ENCODE measurements at regions not wholly inside any gene's neighbourhood (a gene's known extent, or its start where the extent isn't known, plus 50 kb on each side); places are given as distances from the start of the nearest gene placed in this dataset.

- Histone ChIP-seq H3K9me3 (no peaks in the 10 kb centered on the region), H3K27ac (no peak overlapping the region), H3K4me3 (no peak overlapping the region), H3K36me3 (no peaks in the 10 kb centered on the region), H3K4me1 (peaks cover 10% of the 10 kb centered on the region), H3K4me2 (no peak overlapping the region), H4K20me1 (no peaks in the 10 kb centered on the region), H3K27me3 (no peaks in the 10 kb centered on the region), H3K9ac (no peak overlapping the region)
- no peak for TF ChIP-seq Cebpa-rat (IDR thresholded peaks at IDR 0.05)
Observed at GRCh38 chr6:16850681-16851026, 89.4 kb upstream of the ATXN1 start.

- no peaks in the 10 kb centered on the region for H3K9me3 ChIP-seq
- no peak overlapping the region for H3K4me3 ChIP-seq
- peak overlapping the region; percentile 14; the same call in 1 of the 2 replicates for H3K4me2 ChIP-seq
- TF ChIP-seq Cebpa-rat (IDR thresholded peaks at IDR 0.05), result no peak
- H3K4me1 ChIP-seq, result peaks cover 10% of the 10 kb centered on the region
- no peaks in the 10 kb centered on the region for H3K27me3 ChIP-seq
- no peaks in the 10 kb centered on the region for H3K36me3 ChIP-seq
- H4K20me1 ChIP-seq, result no peaks in the 10 kb centered on the region
- no peak overlapping the region for H3K9ac ChIP-seq
- no peak overlapping the region for H3K27ac ChIP-seq
Observed at GRCh38 chr6:16849988-16850680, 88.9 kb upstream of the ATXN1 start.

GRCh38 chr6:16849280-16849987 is 88.2 kb upstream of the ATXN1 start:
- Histone ChIP-seq H4K20me1 (no peaks in the 10 kb centered on the region), H3K27me3 (no peaks in the 10 kb centered on the region), H3K4me2 (peak overlapping the region; percentile 14; the same call in 1 of the 2 replicates), H3K4me3 (no peak overlapping the region), H3K27ac (no peak overlapping the region), H3K4me1 (peaks cover 10% of the 10 kb centered on the region), H3K36me3 (no peaks in the 10 kb centered on the region), H3K9me3 (no peaks in the 10 kb centered on the region), H3K9ac (no peak overlapping the region)
- TF ChIP-seq Cebpa-rat (IDR thresholded peaks at IDR 0.05), result no peak

GRCh38 chr6:16846399-16846778 is 85.1 kb upstream of the ATXN1 start:
- Histone ChIP-seq H3K4me2 (no peak overlapping the region), H3K4me1 (peaks cover 10% of the 10 kb centered on the region), H4K20me1 (no peaks in the 10 kb centered on the region), H3K27me3 (no peaks in the 10 kb centered on the region), H3K9me3 (no peaks in the 10 kb centered on the region), H3K4me3 (no peak overlapping the region), H3K27ac (no peak overlapping the region), H3K9ac (no peak overlapping the region), H3K36me3 (no peaks in the 10 kb centered on the region)
- TF ChIP-seq Cebpa-rat (IDR thresholded peaks at IDR 0.05), result no peak

- H3K4me1 ChIP-seq, result no peaks in the 10 kb centered on the region
- H3K4me2 ChIP-seq, result no peak overlapping the region
- TF ChIP-seq Cebpa-rat (IDR thresholded peaks at IDR 0.05), result no peak
- no peaks in the 10 kb centered on the region for H3K9me3 ChIP-seq
- H3K27me3 ChIP-seq, result no peaks in the 10 kb centered on the region
- no peaks in the 10 kb centered on the region for H3K36me3 ChIP-seq
- no peak overlapping the region for H3K27ac ChIP-seq
- H3K9ac ChIP-seq, result no peak overlapping the region
- H3K4me3 ChIP-seq, result no peak overlapping the region
- H4K20me1 ChIP-seq, result no peaks in the 10 kb centered on the region
Observed at GRCh38 chr6:16844183-16844582, 82.9 kb upstream of the ATXN1 start.

GRCh38 chr6:16842676-16843075 is 81.4 kb upstream of the ATXN1 start:
- no peak overlapping the region for H3K27ac ChIP-seq
- TF ChIP-seq Cebpa-rat (IDR thresholded peaks at IDR 0.05), result no peak
- no peak overlapping the region for H3K4me2 ChIP-seq
- no peaks in the 10 kb centered on the region for H3K9me3 ChIP-seq
- no peaks in the 10 kb centered on the region for H3K27me3 ChIP-seq
- H3K36me3 ChIP-seq, result no peaks in the 10 kb centered on the region
- H3K4me1 ChIP-seq, result peaks cover 5% of the 10 kb centered on the region; the same call in 1 of the 2 replicates
- H3K4me3 ChIP-seq, result no peak overlapping the region
- no peak overlapping the region for H3K9ac ChIP-seq
- H4K20me1 ChIP-seq, result no peaks in the 10 kb centered on the region

GRCh38 chr6:16841241-16841640 is 80.0 kb upstream of the ATXN1 start:
- Histone ChIP-seq H3K4me2 (no peak overlapping the region), H3K4me1 (peaks cover 19% of the 10 kb centered on the region), H3K9me3 (no peaks in the 10 kb centered on the region), H3K36me3 (no peaks in the 10 kb centered on the region), H3K27ac (no peak overlapping the region), H3K9ac (no peak overlapping the region), H3K27me3 (no peaks in the 10 kb centered on the region), H3K4me3 (no peak overlapping the region), H4K20me1 (no peaks in the 10 kb centered on the region)
- TF ChIP-seq Cebpa-rat (IDR thresholded peaks at IDR 0.05), result no peak

- no peak for TF ChIP-seq Cebpa-rat (IDR thresholded peaks at IDR 0.05)
- no peaks in the 10 kb centered on the region for H3K36me3 ChIP-seq
- H3K9me3 ChIP-seq, result no peaks in the 10 kb centered on the region
- no peak overlapping the region for H3K4me3 ChIP-seq
- H3K27ac ChIP-seq, result no peak overlapping the region
- H3K4me1 ChIP-seq, result peaks cover 25% of the 10 kb centered on the region
- no peak overlapping the region for H3K9ac ChIP-seq
- no peaks in the 10 kb centered on the region for H3K27me3 ChIP-seq
- H4K20me1 ChIP-seq, result no peaks in the 10 kb centered on the region
- no peak overlapping the region for H3K4me2 ChIP-seq
Observed at GRCh38 chr6:16840725-16841124, 79.5 kb upstream of the ATXN1 start.

- H4K20me1 ChIP-seq, result no peaks in the 10 kb centered on the region
- TF ChIP-seq Cebpa-rat (IDR thresholded peaks at IDR 0.05), result no peak
- no peaks in the 10 kb centered on the region for H3K9me3 ChIP-seq
- no peak overlapping the region for H3K27ac ChIP-seq
- no peak overlapping the region for H3K4me3 ChIP-seq
- peaks cover 27% of the 10 kb centered on the region for H3K4me1 ChIP-seq
- no peaks in the 10 kb centered on the region for H3K27me3 ChIP-seq
- no peak overlapping the region for H3K9ac ChIP-seq
- no peak overlapping the region for H3K4me2 ChIP-seq
- H3K36me3 ChIP-seq, result no peaks in the 10 kb centered on the region
Observed at GRCh38 chr6:16840291-16840690, 79.0 kb upstream of the ATXN1 start.

- no peaks in the 10 kb centered on the region for H3K36me3 ChIP-seq
- H3K4me1 ChIP-seq, result peaks cover 27% of the 10 kb centered on the region
- no peak overlapping the region for H3K27ac ChIP-seq
- H3K9ac ChIP-seq, result no peak overlapping the region
- no peaks in the 10 kb centered on the region for H3K27me3 ChIP-seq
- TF ChIP-seq Cebpa-rat (IDR thresholded peaks at IDR 0.05), result no peak
- H3K4me3 ChIP-seq, result no peak overlapping the region
- no peaks in the 10 kb centered on the region for H4K20me1 ChIP-seq
- no peak overlapping the region for H3K4me2 ChIP-seq
- no peaks in the 10 kb centered on the region for H3K9me3 ChIP-seq
Observed at GRCh38 chr6:16839631-16840179, 78.4 kb upstream of the ATXN1 start.

Data from BLaER1 (cell line).